Small intestine (tissue), 7 donors: ENCODE measurements at regions not wholly inside any gene's neighbourhood (a gene's known extent, or its start where the extent isn't known, plus 50 kb on each side); places are given as distances from the start of the nearest gene placed in this dataset.
"Not testable (repeated sequence)": the region's sequence is repeated elsewhere in the genome, so short reads cannot be mapped to it uniquely, and the experiment has no call there.

Source experiments
- DNase-seq, 2 donors: peaks; one replicate each; pipeline versions ENCODE4 v3.0.0 to v3.0.0-alpha.2; 2013
- FAIRE-seq: peaks from 2 replicates; lab custom pipeline; 2012; peaks lifted over from hg19 to GRCh38; lab: Jason Lieb, UNC
- H3K27ac ChIP-seq, 3 donors: one replicate each; pipeline ENCODE4 v1.5.1; 2013; ENCODE audit warnings: low read length in 2 of 3, mild to moderate bottlenecking in 2 of 3, control low read depth in 1 of 3, inconsistent platforms in 1 of 3, low read depth in 1 of 3, moderate library complexity in 1 of 3
- H3K27me3 ChIP-seq, 3 donors: one replicate each; pipeline ENCODE4 v1.6.1; 2013; ENCODE audit warnings: low read length in 3 of 3, inconsistent platforms in 1 of 3; ENCODE audit not compliant: control insufficient read depth in 3 of 3, insufficient read depth in 3 of 3
- H3K36me3 ChIP-seq, 3 donors: one replicate each; pipeline ENCODE4 v1.6.1; 2013; ENCODE audit warnings: low read length in 3 of 3, inconsistent platforms in 1 of 3, low read depth in 1 of 3, mild to moderate bottlenecking in 1 of 3, moderate library complexity in 1 of 3; ENCODE audit not compliant: control insufficient read depth in 3 of 3, insufficient read depth in 2 of 3
- H3K4me1 ChIP-seq, 3 donors: one replicate each; pipeline ENCODE4 v1.6.1; 2013; ENCODE audit warnings: low read length in 2 of 3, inconsistent platforms in 1 of 3, low read depth in 1 of 3, mild to moderate bottlenecking in 1 of 3, moderate library complexity in 1 of 3; ENCODE audit not compliant: control insufficient read depth in 3 of 3, insufficient read depth in 2 of 3
- H3K4me3 ChIP-seq, 3 donors: one replicate each; pipeline ENCODE4 v1.5.1; 2013; ENCODE audit warnings: low read length in 3 of 3, control low read depth in 1 of 3, inconsistent platforms in 1 of 3, low read depth in 1 of 3, mild to moderate bottlenecking in 1 of 3, moderate library complexity in 1 of 3
- H3K9me3 ChIP-seq, 2 donors: one replicate each; pipeline ENCODE4 v1.6.1; 2013; ENCODE audit warnings: low read depth in 1 of 2, low read length in 1 of 2; ENCODE audit not compliant: control insufficient read depth in 2 of 2, insufficient read depth in 1 of 2
- WGBS, 3 donors: extraction: QIAGEN DNeasy Blood & Tissue Kit; methylation state at CpG; one replicate each; pipeline ENCODE4 v1.1.7; 2013; 5-methylcytosine and 5-hydroxymethylcytosine counted together
- donor health status: healthy with polysubstance abuse.
- donor health status: control.
- donor health status: control.
- donor health status: Bipolar disorder and iron deficiency.
- donor health status: healthy.

- FAIRE-seq (no peak), DNase-seq (no peak)
- no peaks in the 10 kb centered on the region for H3K27me3 ChIP-seq
- H3K4me3 ChIP-seq = no peak overlapping the region
- no peaks in the 10 kb centered on the region for H3K9me3 ChIP-seq
- H3K27ac ChIP-seq = no peak overlapping the region
- WGBS, 3 donors = 83 to 90% (median 86%) methylated on average over 1 of the region's 1 CpG
- H3K4me1 ChIP-seq = no peaks in the 10 kb centered on the region
- no peaks in the 10 kb centered on the region for H3K36me3 ChIP-seq
Measured at GRCh38 chr3:117856354-117856753, 1146.8 kb downstream of the TUSC7 start.

- no peak overlapping the region for H3K4me3 ChIP-seq
- no peaks in the 10 kb centered on the region for H3K27me3 ChIP-seq
- 74 to 89% (median 87%) methylated on average over 2 of the region's 2 CpGs for WGBS, 3 donors
- H3K4me1 ChIP-seq = no peaks in the 10 kb centered on the region
- FAIRE-seq = no peak
- no peaks in the 10 kb centered on the region for H3K9me3 ChIP-seq
- no peak for DNase-seq
- H3K27ac ChIP-seq = no peak overlapping the region
- H3K36me3 ChIP-seq = no peaks in the 10 kb centered on the region
Measured at GRCh38 chr3:117863146-117863545, 1153.6 kb downstream of the TUSC7 start.

- Histone ChIP-seq H3K4me1 (no peaks in the 10 kb centered on the region), H3K36me3 (no peaks in the 10 kb centered on the region), H3K27me3 (no peaks in the 10 kb centered on the region), H3K9me3 (no peaks in the 10 kb centered on the region), H3K27ac (no peak overlapping the region), H3K4me3 (no peak overlapping the region)
- no peak for FAIRE-seq
- DNase-seq = no peak
- 85 to 96% (median 88%) methylated on average over 4 of the region's 4 CpGs for WGBS, 3 donors
Measured at GRCh38 chr3:117865338-117865737, 1155.8 kb downstream of the TUSC7 start.

- Histone ChIP-seq H3K27ac (no peak overlapping the region), H3K9me3 (no peaks in the 10 kb centered on the region), H3K36me3 (no peaks in the 10 kb centered on the region), H3K27me3 (no peaks in the 10 kb centered on the region), H3K4me1 (no peaks in the 10 kb centered on the region), H3K4me3 (no peak overlapping the region)
- no peak for DNase-seq
- FAIRE-seq = no peak
- WGBS, 3 donors = 67 to 79% (median 79%) methylated on average over 2 of the region's 2 CpGs
Measured at GRCh38 chr3:117868766-117869165, 1159.2 kb downstream of the TUSC7 start.

- H3K27ac ChIP-seq = no peak overlapping the region
- H3K4me1 ChIP-seq = no peaks in the 10 kb centered on the region
- no peaks in the 10 kb centered on the region for H3K36me3 ChIP-seq
- FAIRE-seq = no peak
- no peak for DNase-seq
- no peaks in the 10 kb centered on the region for H3K27me3 ChIP-seq
- WGBS, 3 donors = 80 to 85% (median 83%) methylated on average over 2 of the region's 2 CpGs
- H3K4me3 ChIP-seq = no peak overlapping the region
- H3K9me3 ChIP-seq = no peaks in the 10 kb centered on the region
Measured at GRCh38 chr3:117871934-117872333, 1162.4 kb downstream of the TUSC7 start.

- WGBS, 3 donors = 78 to 85% (median 84%) methylated on average over 15 of the region's 15 CpGs
- H3K9me3 ChIP-seq, FAIRE-seq, H3K4me3 ChIP-seq, DNase-seq, H3K27me3 ChIP-seq, H3K4me1 ChIP-seq, H3K27ac ChIP-seq, H3K36me3 ChIP-seq: not testable (repeated sequence)
Measured at GRCh38 chr3:117872594-117873248, 1161.9 kb downstream of the IGSF11 start.

- Histone ChIP-seq H3K36me3 (no peaks in the 10 kb centered on the region), H3K4me3 (no peak overlapping the region), H3K9me3 (no peaks in the 10 kb centered on the region), H3K27ac (no peak overlapping the region), H3K27me3 (no peaks in the 10 kb centered on the region), H3K4me1 (no peaks in the 10 kb centered on the region)
- DNase-seq = no peak
- 47 to 52% (median 51%) methylated on average over 3 of the region's 3 CpGs for WGBS, 3 donors
- no peak for FAIRE-seq
Measured at GRCh38 chr3:117873249-117873600, 1161.4 kb downstream of the IGSF11 start.

GRCh38 chr3:117874028-117874690 lies 1160.5 kb downstream of the IGSF11 start:
- Histone ChIP-seq H3K9me3 (no peaks in the 10 kb centered on the region), H3K27ac (no peak overlapping the region), H3K27me3 (no peaks in the 10 kb centered on the region), H3K4me3 (no peak overlapping the region), H3K36me3 (no peaks in the 10 kb centered on the region), H3K4me1 (no peaks in the 10 kb centered on the region)
- FAIRE-seq (no peak), DNase-seq (no peak)
- WGBS, 3 donors = 53 to 58% (median 54%) methylated on average over 4 of the region's 4 CpGs
